OCI-LY1 (cell line): ENCODE measurements at regions not wholly inside any gene's neighbourhood (a gene's known extent, or its start where the extent isn't known, plus 50 kb on each side); places are given as distances from the start of the nearest gene placed in this dataset.

ENCODE experiments used
- H2AFZ ChIP-seq: fragments of 200-600 bp; sonication (generic), shearing (Covaris generic); 2 replicates; pipeline ENCODE4 v1.6.0; 2014; ENCODE audit warnings: antibody characterized with exemption, mild to moderate bottlenecking, low read length
- H3F3A ChIP-seq: fragments of 200-600 bp; sonication (generic), shearing (Covaris generic); 2 replicates; pipeline ENCODE4 v1.6.0; 2014; ENCODE audit warnings: mild to moderate bottlenecking, antibody characterized with exemption, low read length, moderate library complexity; ENCODE audit not compliant: insufficient read depth
- H3K27ac ChIP-seq: fragments of 200-600 bp; sonication (generic); 2 replicates; pipeline ENCODE4 v1.5.1; 2014; ENCODE audit warnings: low read length, mixed run types, mild to moderate bottlenecking, low read depth; ENCODE audit not compliant: poor library complexity, severe bottlenecking
- H3K27me3 ChIP-seq: fragments of 200-600 bp; sonication (generic); 2 replicates; pipeline ENCODE4 v1.6.0; 2014; ENCODE audit warnings: antibody characterized with exemption, mild to moderate bottlenecking, low read length, moderate library complexity; ENCODE audit not compliant: insufficient read depth
- H3K36me3 ChIP-seq: fragments of 200-600 bp; sonication (generic); 2 replicates; pipeline ENCODE4 v1.6.1; 2014; ENCODE audit warnings: mild to moderate bottlenecking, antibody characterized with exemption, low read length, moderate library complexity, mixed read lengths; ENCODE audit not compliant: insufficient read depth
- H3K4me1 ChIP-seq: fragments of 200-600 bp; sonication (generic); 2 replicates; pipeline ENCODE4 v1.5.1; 2014; ENCODE audit warnings: mild to moderate bottlenecking, low read length, moderate library complexity; ENCODE audit not compliant: insufficient read depth, severe bottlenecking
- H3K4me2 ChIP-seq: fragments of 200-600 bp; sonication (generic), shearing (Covaris generic); 2 replicates; pipeline ENCODE4 v1.6.1; 2014; ENCODE audit warnings: low read length
- H3K4me3 ChIP-seq: fragments of 200-600 bp; sonication (generic); 2 replicates; pipeline ENCODE4 v1.5.1; 2014; ENCODE audit warnings: low read length, low read depth, mild to moderate bottlenecking, mixed read lengths; ENCODE audit not compliant: poor library complexity, severe bottlenecking
- H3K79me2 ChIP-seq: fragments of 200-600 bp; shearing (Covaris generic); 2 replicates; pipeline ENCODE4 v1.6.1; 2016; ENCODE audit warnings: mixed run types, low read length, mixed read lengths; ENCODE audit not compliant: insufficient read depth
- H3K9ac ChIP-seq: fragments of 200-600 bp; sonication (generic), shearing (Covaris generic); 2 replicates; pipeline ENCODE4 v1.6.1; 2014; ENCODE audit warnings: mild to moderate bottlenecking, low read length, mixed read lengths
- H3K9me2 ChIP-seq: fragments of 200-600 bp; sonication (generic), shearing (Covaris generic); 2 replicates; pipeline ENCODE4 v1.6.1; 2014; ENCODE audit warnings: low read depth, mild to moderate bottlenecking, low read length, mixed read lengths
- H3K9me3 ChIP-seq: fragments of 200-600 bp; shearing (Covaris generic); 2 replicates; pipeline ENCODE4 v1.6.1; 2014; ENCODE audit warnings: low read length, mixed read lengths
- H4K20me1 ChIP-seq: fragments of 200-600 bp; sonication (generic), shearing (Covaris generic); 2 replicates; pipeline ENCODE4 v1.6.0; 2016; ENCODE audit warnings: mild to moderate bottlenecking, low read length; ENCODE audit not compliant: insufficient read depth
- EZH2 ChIP-seq: fragments of 200-600 bp; sonication (generic), shearing (Covaris generic); IDR thresholded peaks from 2 replicates; pipeline ENCODE4 v1.8.0; 2017; ENCODE audit warnings: borderline replicate concordance, mixed run types, mild to moderate bottlenecking, antibody characterized with exemption, low read length, moderate library complexity, mixed read lengths
- TF ChIP-seq, protein P1 (sequence below): fragments of 200-600 bp; sonication (generic), shearing (Covaris generic); IDR thresholded peaks from 2 replicates; pipeline ENCODE4 v1.5.1; 2017; ENCODE audit warnings: mild to moderate bottlenecking, antibody characterized with exemption, low read length, moderate library complexity, mixed read lengths

DNA sequence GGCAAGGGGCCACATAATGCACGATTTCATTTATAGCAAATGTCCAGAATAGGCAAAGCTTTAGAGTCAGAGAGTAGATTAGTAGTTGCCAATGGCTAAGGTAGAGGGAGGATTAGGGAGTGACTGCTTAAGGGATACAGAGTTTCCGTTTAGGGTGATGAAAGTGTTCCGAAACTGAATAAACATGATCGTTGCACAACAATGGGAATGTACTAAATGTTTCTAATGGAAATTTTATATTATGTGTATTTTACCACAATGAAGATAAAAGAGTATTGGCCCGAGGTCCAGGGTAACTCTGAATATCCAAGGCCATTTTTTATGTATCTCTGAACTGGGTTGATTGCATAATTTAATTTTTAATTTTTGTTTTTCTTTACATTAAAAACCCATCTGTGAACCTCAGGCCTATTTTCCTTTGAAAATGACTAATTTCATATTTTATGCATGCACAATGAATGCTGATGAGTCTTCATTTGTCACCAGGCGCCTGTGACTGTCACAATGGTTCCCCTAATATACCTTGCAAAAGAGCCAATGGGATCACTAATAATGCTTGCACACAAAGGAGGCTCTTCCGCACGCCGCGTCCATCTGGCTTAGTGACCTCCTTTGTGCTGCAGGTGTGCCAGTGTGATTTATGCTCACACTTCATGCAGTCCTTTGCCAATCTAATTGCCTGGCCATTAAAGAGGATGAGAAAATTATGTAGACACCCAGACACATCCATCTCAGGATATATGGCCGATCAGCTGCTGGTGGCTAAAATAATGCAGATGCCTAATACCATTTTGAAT, 612.5 kb downstream of the CDH26 start:
- Histone ChIP-seq H3K4me2 (no peak overlapping the region), H3K4me1 (no peaks in the 10 kb centered on the region), H3K9me2 (no peaks in the 10 kb centered on the region), H3K79me2 (no peaks in the 10 kb centered on the region), H3K9me3 (no peaks in the 10 kb centered on the region), H2AFZ (no peak overlapping the region), H4K20me1 (no peaks in the 10 kb centered on the region), H3K27me3 (no peaks in the 10 kb centered on the region), H3K4me3 (no peak overlapping the region), H3K9ac (no peak overlapping the region), H3K36me3 (no peaks in the 10 kb centered on the region), H3K27ac (no peak overlapping the region), H3F3A (no peaks in the 10 kb centered on the region)
- TF ChIP-seq, protein P1, sequence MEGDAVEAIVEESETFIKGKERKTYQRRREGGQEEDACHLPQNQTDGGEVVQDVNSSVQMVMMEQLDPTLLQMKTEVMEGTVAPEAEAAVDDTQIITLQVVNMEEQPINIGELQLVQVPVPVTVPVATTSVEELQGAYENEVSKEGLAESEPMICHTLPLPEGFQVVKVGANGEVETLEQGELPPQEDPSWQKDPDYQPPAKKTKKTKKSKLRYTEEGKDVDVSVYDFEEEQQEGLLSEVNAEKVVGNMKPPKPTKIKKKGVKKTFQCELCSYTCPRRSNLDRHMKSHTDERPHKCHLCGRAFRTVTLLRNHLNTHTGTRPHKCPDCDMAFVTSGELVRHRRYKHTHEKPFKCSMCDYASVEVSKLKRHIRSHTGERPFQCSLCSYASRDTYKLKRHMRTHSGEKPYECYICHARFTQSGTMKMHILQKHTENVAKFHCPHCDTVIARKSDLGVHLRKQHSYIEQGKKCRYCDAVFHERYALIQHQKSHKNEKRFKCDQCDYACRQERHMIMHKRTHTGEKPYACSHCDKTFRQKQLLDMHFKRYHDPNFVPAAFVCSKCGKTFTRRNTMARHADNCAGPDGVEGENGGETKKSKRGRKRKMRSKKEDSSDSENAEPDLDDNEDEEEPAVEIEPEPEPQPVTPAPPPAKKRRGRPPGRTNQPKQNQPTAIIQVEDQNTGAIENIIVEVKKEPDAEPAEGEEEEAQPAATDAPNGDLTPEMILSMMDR, result no peak
- no peak for TF ChIP-seq EZH2

DNA sequence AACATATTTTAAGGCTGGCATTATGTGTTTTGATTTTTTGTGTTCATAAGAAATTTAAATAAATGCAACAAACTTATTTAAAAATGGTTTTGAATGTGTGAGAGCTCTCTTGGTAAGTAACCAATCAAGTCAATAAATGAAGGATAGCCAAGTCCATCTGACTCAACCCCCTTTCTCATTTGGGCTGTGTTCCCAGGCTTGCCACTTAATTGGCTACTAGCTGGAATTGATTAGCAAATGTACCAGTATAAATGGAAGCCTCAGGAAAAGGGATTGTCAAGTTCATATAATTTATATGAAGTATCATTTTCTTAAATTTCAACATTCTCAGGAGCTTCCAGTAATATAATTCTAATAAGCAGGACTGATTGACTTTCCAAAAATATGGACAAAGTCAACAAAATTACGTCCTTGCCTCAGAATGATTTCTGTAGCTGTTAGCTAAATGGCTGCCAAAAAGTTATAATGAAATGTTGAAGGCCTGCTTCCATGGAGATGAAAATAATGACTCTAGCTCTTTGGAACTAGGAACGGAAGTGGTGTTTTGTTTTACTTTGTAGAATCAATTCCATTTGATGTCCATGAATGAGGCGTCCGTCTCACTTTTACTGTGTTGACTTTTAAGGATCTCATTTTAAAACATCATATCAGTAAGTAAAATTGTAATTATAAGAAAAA, 614.9 kb downstream of the CDH26 start:
- no peaks in the 10 kb centered on the region for H3K36me3 ChIP-seq
- H2AFZ ChIP-seq, result no peak overlapping the region
- H3F3A ChIP-seq, result no peaks in the 10 kb centered on the region
- H3K4me3 ChIP-seq, result no peak overlapping the region
- no peak overlapping the region for H3K27ac ChIP-seq
- H3K9me2 ChIP-seq, result no peaks in the 10 kb centered on the region
- no peaks in the 10 kb centered on the region for H3K79me2 ChIP-seq
- no peak overlapping the region for H3K4me2 ChIP-seq
- no peak overlapping the region for H3K9ac ChIP-seq
- no peaks in the 10 kb centered on the region for H4K20me1 ChIP-seq
- no peaks in the 10 kb centered on the region for H3K4me1 ChIP-seq
- TF ChIP-seq, protein P1, result no peak
- TF ChIP-seq EZH2, result no peak
- H3K27me3 ChIP-seq, result no peaks in the 10 kb centered on the region
- no peaks in the 10 kb centered on the region for H3K9me3 ChIP-seq

DNA sequence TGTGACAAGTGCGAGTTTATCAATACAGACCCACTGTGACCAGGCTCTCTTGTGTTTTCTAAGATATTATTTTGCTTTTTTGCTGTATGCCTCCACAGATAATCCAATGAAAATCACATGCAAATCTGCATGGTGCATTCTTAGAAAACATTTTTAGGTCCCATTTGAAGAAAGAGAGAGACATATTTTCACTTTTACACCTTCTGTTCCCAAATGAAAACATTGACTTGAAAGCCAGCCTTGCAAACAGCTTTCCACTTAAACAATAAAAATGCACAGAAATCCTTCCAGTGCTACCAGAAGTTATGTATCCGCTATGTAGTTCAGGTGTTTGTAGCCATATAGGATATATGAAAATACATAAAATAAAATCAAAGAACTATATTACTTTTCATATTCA, 618.0 kb downstream of the CDH26 start:
- Histone ChIP-seq H3K27me3 (no peaks in the 10 kb centered on the region), H3K4me3 (no peak overlapping the region), H3K9me2 (no peaks in the 10 kb centered on the region), H3K4me2 (no peak overlapping the region), H3K27ac (no peak overlapping the region), H3K4me1 (no peaks in the 10 kb centered on the region), H3K9me3 (no peaks in the 10 kb centered on the region), H2AFZ (no peak overlapping the region), H3K9ac (no peak overlapping the region), H3F3A (no peaks in the 10 kb centered on the region), H3K36me3 (no peaks in the 10 kb centered on the region), H3K79me2 (no peaks in the 10 kb centered on the region), H4K20me1 (no peaks in the 10 kb centered on the region)
- TF ChIP-seq EZH2, result no peak
- TF ChIP-seq, protein P1, result no peak
